Uterus (tissue), 3 donors: ENCODE measurements at regions not wholly inside any gene's neighbourhood (a gene's known extent, or its start where the extent isn't known, plus 50 kb on each side); places are given as distances from the start of the nearest gene placed in this dataset.

Experiments used
- DNase-seq, 2 donors: peaks; one replicate each; pipeline ENCODE4 v3.0.0-alpha.2; 2019 to 2020
- H3K27ac ChIP-seq, 2 donors: fragments of 200-600 bp; sonication (generic); 1 replicate in 1 of 2; 2 replicates in 1 of 2; pipeline ENCODE4 v1.5.1; 2016 to 2018
- H3K27me3 ChIP-seq, 2 donors: fragments of 200-600 bp; sonication (generic); one replicate each; pipeline ENCODE4 v1.5.1; 2018 to 2019; ENCODE audit warnings: control low read depth in 1 of 2
- H3K36me3 ChIP-seq, 2 donors: fragments of 200-600 bp; sonication (generic); one replicate each; pipeline ENCODE4 v1.5.1; 2019; ENCODE audit warnings: control low read depth in 1 of 2
- H3K4me1 ChIP-seq, 2 donors: fragments of 200-600 bp; sonication (generic); one replicate each; pipeline ENCODE4 v1.5.1; 2018 to 2019; ENCODE audit warnings: control low read depth in 1 of 2
- H3K4me3 ChIP-seq, 2 donors: fragments of 200-600 bp; sonication (generic); 1 replicate in 1 of 2; 2 replicates in 1 of 2; pipeline ENCODE4 v1.5.1; 2018 to 2019; ENCODE audit warnings: mild to moderate bottlenecking in 1 of 2
- H3K9me3 ChIP-seq, 2 donors: fragments of 200-600 bp; sonication (generic); one replicate each; pipeline ENCODE4 v1.5.1; 2019; ENCODE audit warnings: control low read depth in 1 of 2
- CTCF ChIP-seq, 4 experiments: fragments of 200-600 bp in 2 of 4; fragments of 450-650 bp in 2 of 4; sonication (generic) in 2 of 4; IDR thresholded peaks; one replicate each; pipeline ENCODE4 v1.5.1; 2016 to 2019; ENCODE audit warnings: antibody characterized with exemption in 4 of 4, mild to moderate bottlenecking in 2 of 4, moderate library complexity in 1 of 4
- POLR2A ChIP-seq, 2 donors: fragments of 450-650 bp; IDR thresholded peaks; one replicate each; pipeline ENCODE4 v1.6.1; 2016; ENCODE audit warnings: antibody characterized with exemption in 2 of 2, mild to moderate bottlenecking in 1 of 2, moderate library complexity in 1 of 2
- intact Hi-C: fragments of 100-400 bp; cut with DNase I; formaldehyde crosslinking; loops from one replicate; pipeline ENCODE4 v1.15.1; 2023; ENCODE audit warnings: low total_unique reads
- donor health status: DM: yes; HTN: yes; CAD: no.

GRCh38 chr6:164105705-164106104 lies 691.2 kb downstream of the QKI start:
- Histone ChIP-seq H3K9me3 (no peaks in the 10 kb centered on the region), H3K27ac (no peak overlapping the region), H3K4me1 (no peaks in the 10 kb centered on the region), H3K4me3 (no peak overlapping the region), H3K36me3 (no peaks in the 10 kb centered on the region), H3K27me3 (no peaks in the 10 kb centered on the region)
- TF ChIP-seq CTCF (IDR thresholded peaks at IDR 0.05) = no peak
- TF ChIP-seq POLR2A (IDR thresholded peaks at IDR 0.05) = no peak
- intact Hi-C loops = no loop called here
- no peak for DNase-seq

GRCh38 chr6:164104432-164104831 lies 689.9 kb downstream of the QKI start:
- DNase-seq = no peak
- Histone ChIP-seq H3K4me1 (no peaks in the 10 kb centered on the region), H3K4me3 (no peak overlapping the region), H3K27ac (no peak overlapping the region), H3K36me3 (no peaks in the 10 kb centered on the region), H3K27me3 (no peaks in the 10 kb centered on the region), H3K9me3 (no peaks in the 10 kb centered on the region)
- intact Hi-C loops = no loop called here
- TF ChIP-seq CTCF (IDR thresholded peaks at IDR 0.05) (no peak), POLR2A (IDR thresholded peaks at IDR 0.05) (no peak)

GRCh38 chr6:164102693-164103092 lies 688.2 kb downstream of the QKI start:
- Histone ChIP-seq H3K9me3 (no peaks in the 10 kb centered on the region), H3K4me1 (no peaks in the 10 kb centered on the region), H3K27ac (no peak overlapping the region), H3K4me3 (no peak overlapping the region), H3K36me3 (no peaks in the 10 kb centered on the region), H3K27me3 (no peaks in the 10 kb centered on the region)
- TF ChIP-seq POLR2A (IDR thresholded peaks at IDR 0.05) (no peak), CTCF (IDR thresholded peaks at IDR 0.05) (no peak)
- intact Hi-C loops = no loop called here
- no peak for DNase-seq

- Histone ChIP-seq H3K4me3 (no peak overlapping the region), H3K9me3 (no peaks in the 10 kb centered on the region), H3K27me3 (no peaks in the 10 kb centered on the region), H3K36me3 (no peaks in the 10 kb centered on the region), H3K4me1 (no peaks in the 10 kb centered on the region), H3K27ac (no peak overlapping the region)
- no peak for DNase-seq
- intact Hi-C loops = no loop called here
- TF ChIP-seq POLR2A (IDR thresholded peaks at IDR 0.05) (no peak), CTCF (IDR thresholded peaks at IDR 0.05) (no peak)
Observed at GRCh38 chr6:164101859-164102258, 687.3 kb downstream of the QKI start.

GRCh38 chr6:164099269-164099865 lies 684.8 kb downstream of the QKI start:
- TF ChIP-seq CTCF (IDR thresholded peaks at IDR 0.05) (no peak), POLR2A (IDR thresholded peaks at IDR 0.05) (no peak)
- DNase-seq = no peak
- no peaks in the 10 kb centered on the region for H3K4me1 ChIP-seq
- H3K4me3 ChIP-seq = no peak overlapping the region
- H3K27ac ChIP-seq = no peak overlapping the region
- no peaks in the 10 kb centered on the region for H3K27me3 ChIP-seq
- H3K9me3 ChIP-seq = no peaks in the 10 kb centered on the region
- no peaks in the 10 kb centered on the region for H3K36me3 ChIP-seq
- intact Hi-C loops = no loop called here
